ENCODE measurements at regions not wholly inside any gene's neighbourhood (a gene's known extent, or its start where the extent isn't known, plus 50 kb on each side); places are given as distances from the start of the nearest gene placed in this dataset.
"Not testable (repeated sequence)": the region's sequence is repeated elsewhere in the genome, so short reads cannot be mapped to it uniquely, and the experiment has no call there.

DNA sequence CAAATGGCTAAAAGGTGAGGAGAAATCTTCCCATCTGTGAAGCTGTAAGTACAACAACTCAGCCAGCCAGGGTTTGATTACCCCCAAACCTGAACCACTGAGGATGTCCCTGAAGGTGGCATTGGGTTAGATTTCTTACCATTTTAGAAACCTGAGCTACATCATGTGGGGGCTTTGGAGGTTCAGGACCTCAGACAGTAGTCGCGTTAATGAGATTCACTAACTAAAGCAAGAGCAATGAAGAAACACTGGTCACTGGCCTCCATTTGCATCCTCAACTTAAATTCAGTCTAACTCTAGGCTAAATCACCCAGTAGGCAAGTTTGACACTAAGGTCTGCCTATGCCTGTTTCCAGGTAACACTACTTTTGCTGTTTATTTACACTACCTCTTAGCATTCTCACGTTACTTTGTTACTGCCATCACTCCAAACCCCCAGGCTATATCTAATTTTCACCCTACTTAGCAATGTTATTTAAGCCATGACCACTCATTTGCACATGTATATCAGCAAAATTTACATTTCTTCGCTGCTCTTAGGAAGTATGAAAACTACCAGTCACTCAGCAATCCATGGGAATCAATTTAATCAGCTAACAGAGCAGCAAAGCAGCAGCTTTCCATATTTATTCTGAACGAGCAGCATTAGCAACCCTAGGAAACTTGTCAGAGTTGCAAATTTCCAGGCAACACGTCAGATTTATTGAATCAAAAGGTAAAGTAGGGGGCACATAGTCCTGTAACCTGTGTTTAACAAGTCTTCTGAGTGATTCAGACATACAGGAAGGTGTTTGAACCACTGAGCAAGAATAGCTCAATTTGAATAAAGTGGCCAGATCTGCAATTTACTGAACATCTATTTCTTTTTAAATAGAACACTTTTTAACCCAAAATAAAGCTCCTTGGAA lies 788.4 kb upstream of the SORCS1 start:
- DNase-seq (ENCODE audit: low spot score): no peak
- no peak for FAIRE-seq

DNA sequence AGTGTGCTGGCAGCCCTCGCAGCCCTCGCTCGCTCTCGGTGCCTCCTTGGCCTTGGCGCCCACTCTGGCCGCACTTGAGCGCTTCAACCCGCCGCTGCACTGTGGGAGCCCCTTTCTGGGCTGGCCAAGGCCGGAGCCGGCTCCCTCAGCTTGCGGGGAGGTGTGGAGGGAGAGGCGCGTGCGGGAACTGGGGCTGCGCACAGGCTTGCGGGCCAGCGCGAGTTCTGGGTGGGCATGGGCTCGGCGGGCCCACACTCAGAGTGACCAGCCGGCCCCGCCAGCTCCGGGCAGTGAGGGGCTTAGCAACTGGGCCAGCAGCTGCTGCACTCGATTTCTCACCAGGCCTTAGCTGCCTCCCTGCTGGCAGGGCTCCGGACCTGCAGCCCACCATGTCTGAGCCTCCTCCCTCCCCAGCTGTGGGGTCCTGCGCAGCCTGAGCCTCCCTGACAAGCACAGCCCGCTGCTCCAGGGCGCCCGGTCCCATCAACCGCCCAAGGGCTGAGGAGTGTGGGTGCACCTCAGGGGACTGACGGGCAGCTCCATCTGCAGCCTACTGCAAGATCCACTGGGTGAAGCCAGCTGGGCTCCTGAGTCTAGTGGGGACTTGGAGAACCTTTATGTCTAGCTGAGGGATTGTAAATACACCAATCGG lies 786.0 kb upstream of the SORCS1 start:
- not testable (repeated sequence) for DNase-seq (ENCODE audit: low spot score); FAIRE-seq

DNA sequence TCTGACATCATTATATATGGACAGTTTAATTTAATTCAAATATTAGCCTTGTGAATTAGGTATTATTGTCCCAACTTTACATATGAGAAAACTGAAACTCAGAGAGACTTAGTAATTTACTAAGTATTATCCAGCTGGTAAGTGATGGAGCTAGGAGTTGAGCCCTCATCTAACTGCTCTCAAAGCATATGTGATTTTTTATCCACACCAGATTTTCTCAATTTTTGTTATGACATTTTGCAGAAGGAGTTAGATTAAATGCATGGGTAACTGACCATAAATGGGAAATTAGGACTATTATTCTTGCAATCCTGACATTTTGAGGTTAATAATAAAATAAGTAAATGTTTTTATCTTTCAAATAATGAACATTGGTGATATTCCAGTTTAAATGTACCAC lies 778.3 kb upstream of the SORCS1 start:
- DNase-seq (ENCODE audit: low spot score) (no peak), FAIRE-seq (no peak)

DNA sequence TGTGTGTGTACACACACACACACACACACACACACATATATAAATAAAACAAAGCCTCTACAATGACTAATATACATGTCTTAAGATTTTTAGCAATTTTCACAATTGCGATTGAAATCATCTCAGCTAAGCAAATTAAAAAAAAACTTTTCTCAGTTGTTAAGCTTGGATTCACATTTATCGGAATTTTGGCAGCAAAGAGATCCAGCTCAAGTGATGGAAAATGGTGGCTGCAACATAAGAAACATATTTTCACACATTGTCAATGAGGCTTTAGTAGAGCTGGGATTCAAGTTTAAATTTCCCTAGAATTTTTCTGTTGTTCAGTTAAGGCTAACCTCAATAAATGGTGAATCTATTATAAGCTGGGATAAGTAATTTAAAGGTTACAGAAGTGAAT lies 768.6 kb upstream of the SORCS1 start:
- FAIRE-seq: no peak
- no peak for DNase-seq (ENCODE audit: low spot score)

DNA sequence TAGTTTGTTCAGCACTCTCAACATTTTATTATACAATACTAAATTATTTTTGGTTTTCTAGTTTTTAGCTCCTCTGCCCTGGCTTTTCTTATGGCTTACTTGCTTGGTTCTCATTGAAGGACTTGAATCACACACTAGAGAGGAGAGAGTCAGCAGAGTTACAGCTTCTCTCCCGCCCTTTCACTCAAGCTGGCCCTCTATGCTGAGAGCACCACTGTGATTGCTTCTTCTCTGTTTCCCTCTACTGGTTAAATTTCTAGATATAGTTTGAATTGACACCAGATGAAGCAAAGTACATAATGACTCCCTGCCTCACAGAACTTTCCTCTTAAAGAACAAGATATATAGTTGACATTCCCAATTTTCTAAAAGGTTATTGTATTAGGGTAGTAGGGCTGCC lies 767.3 kb upstream of the SORCS1 start:
- no peak for FAIRE-seq
- no peak for DNase-seq (ENCODE audit: low spot score)

DNA sequence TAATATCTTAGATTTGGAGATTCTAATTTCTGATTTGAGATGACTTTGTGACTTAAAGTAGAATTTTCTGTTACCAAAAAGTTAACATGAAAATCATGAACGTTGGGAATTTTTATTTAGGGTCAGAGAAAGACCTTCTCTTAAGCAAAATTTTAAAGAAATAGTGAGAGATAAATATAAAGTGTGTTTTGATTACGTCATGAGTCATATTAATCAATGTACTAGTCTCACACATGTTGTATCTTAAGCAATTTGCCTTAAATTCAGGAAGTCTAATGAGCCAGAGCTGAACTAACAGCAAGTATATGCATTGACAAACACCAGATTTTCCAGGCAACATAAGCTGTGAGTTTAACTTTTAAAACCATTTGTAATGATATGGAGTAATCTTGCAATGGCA lies 765.5 kb upstream of the SORCS1 start:
- no peak for DNase-seq (ENCODE audit: low spot score)
- FAIRE-seq: no peak

DNA sequence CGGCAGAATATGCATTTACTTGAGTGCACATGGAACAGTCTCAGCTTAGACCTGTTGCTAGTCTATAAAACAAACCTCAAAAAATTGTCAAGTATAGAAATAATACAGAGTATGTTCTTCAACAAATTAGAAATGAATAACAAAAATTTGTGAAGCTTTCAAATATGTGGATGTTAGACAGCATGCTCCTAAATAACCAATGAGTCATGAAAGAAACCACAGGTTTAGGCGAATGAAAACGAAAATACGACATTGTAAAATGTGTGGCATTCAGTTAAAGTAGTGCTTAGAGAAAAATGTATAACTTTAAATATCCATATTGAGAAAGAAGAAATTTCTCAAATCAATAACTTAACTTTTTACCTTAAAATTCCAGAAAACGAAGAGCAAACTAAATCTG lies 760.0 kb upstream of the SORCS1 start:
- FAIRE-seq: no peak
- DNase-seq (ENCODE audit: low spot score): no peak

DNA sequence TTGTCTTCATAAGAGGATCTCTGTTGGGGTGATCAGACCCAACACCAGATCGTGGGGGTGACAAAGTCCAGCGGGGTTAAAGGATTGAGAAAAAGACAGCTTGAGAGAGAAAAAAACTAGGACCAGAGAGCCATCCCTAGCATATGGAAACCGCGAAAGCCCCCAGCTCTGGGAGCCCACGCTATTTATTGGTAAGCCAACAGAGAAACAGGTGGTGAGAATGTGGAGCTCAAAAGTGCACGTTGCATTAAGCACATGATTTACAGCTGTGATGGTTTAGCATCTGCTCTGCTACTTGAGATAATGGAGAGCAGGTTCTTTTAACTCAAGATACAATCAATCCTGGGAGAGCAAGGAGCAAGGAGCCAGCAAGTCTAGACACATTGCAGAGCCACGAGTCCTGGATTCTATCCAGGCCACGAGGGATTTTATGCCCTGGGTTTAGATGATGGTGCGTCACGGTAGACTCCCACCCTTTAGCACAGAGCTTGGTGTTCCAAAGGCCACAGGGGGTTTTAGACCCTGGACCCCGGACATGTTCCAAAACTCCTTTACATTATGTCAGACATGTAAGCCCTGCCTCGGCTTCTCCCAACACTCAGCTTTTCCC lies 755.2 kb upstream of the SORCS1 start:
- FAIRE-seq (no peak), DNase-seq (ENCODE audit: low spot score) (no peak)

DNA sequence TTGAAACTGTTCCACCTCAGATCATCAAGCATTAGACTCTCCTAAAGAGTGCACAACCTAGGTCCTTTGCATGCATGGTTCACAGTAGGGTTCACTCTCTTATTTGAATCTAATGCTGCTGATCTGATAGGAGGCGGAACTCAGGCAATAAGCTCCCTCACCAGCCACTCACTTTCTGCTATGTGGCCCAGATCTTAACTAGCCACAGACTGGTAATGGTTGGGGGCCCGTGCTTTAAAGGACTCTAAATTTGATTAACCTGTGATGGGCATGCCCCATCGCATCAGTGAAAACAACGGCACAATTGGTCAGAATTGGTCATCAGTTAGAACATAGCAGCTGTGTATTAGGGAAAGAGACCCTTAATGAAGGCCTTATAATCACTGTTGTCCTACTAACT lies 753.7 kb upstream of the SORCS1 start:
- no peak for FAIRE-seq

DNA sequence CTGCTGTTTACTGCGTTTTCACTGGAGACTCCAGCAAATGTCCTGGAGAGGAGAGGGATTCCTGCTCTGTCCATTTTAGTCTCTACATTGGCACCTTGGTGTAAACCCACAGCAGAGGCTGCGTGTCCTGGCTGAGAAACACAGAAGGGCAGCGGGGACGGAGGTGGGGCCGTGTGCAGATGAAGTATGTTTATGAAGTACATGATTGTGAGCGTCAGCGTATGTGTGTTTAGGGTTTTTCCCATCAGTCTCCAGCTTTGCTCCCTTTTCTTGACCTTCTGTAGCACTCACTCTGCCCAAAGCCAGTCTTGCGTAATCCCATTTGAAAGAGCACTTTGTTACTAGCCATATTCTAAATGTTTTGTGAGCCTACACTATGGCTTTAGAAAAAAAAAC lies 750.7 kb upstream of the SORCS1 start:
- no peak for FAIRE-seq

More for the DNA sequence above, 753.7 kb upstream of the SORCS1 start:
- no peak for DNase-seq (ENCODE audit: low spot score)

DNA sequence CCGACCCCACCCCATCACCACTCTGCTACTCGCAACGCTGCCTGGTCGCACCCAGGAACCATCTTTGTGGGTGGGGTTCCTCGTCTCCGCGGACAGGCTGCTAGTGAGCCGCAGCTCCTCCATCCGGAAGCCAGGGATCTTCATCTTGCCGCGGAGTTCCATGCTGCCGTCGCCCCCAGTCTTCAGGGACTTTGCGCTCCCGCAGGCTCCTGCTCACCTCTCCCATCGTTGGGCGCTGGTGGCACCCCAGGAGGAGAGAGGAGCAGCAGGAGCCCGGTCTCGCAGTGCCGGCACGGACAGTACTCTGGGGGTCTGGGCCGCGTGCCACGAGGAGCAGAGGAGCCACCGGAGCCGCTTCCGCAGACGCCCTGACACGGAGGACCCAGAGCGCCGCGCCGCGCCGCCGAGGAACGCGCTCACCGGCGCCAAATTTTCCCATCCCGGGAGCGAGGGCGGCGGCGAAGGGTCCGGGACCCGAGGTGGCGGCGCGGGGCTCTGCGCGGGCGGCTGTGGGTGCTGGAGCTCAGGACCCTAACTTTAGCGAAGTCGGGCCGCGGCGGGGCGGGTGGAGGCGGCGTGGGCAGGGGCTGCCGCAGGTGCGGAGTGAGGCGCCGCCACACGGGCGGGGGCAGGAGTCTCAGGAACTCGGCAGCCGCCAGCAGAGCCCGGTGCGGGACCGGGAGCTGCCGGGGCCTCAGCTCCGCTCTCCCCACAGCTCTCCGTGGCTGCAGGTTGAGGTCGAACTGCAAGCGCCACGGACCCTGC lies 750.1 kb upstream of the SORCS1 start:
- DNase-seq (ENCODE audit: low spot score) (no peak), FAIRE-seq (no peak)

More for the DNA sequence above, 750.7 kb upstream of the SORCS1 start:
- no peak for DNase-seq (ENCODE audit: low spot score)

DNA sequence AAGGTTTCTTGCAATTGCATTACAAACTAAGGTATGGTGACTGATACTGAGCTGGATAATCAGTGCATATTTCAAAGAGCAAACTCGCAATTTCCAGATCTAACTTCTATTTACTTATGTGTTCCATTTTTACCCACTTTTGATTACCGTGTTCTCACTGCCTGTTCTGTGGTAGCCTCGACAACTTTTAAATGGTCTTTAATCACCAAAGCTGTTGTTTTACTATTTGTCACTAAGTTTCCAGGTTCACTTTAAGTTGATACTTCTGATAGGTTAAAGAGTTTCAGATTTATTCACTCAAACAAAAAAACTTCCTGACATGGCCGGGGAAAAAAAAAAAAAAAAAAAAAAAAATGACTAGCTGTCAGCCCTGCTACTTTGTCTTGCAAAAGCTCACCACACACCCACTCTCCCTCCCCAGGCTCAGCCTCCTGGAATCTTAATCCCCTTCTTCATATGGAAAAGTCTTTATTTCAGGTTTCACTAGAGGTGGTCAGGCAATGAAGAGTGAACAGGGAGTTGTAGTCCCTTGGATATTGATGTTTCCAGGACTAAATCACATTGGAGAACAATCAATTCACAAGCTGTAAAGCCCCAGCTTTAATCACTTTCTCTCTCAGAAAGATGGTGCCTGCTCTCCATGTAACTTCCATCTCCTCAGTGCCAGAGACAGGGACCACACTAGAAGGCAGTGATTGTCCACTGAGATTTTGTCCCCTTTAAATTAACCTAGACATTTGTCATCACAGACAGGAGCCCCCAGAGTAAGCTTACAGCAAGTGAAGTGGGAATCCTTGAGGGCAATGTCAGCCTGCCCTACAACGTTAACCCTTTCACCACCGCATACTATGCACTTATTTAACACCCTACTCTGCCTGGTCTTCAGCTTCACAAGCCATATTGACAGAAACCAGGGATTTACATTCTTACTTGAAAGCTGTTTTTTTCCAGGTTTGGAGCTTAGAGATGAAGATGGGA lies 749.1 kb upstream of the SORCS1 start:
- FAIRE-seq: no peak
- DNase-seq (ENCODE audit: low spot score): no peak

DNA sequence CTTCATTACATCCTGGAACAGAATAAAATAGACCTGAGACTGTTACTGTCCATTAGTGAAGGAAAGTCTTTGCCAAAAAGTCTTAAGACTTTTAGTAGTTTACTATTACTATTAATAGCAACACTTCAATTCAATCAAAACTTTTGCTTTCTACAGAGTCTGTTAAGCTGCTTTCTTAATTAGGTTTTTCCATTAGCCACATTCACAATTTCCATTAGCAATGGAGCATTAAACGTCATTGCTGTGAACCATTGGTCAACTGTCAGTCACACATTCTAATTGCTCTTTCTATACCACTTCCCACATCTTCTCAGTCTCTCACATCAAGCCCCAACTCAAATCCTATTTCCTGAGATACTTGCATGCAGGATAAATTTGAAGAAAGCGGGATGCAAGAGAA lies 736.6 kb upstream of the SORCS1 start:
- no peak for DNase-seq (ENCODE audit: low spot score)
- FAIRE-seq: no peak

DNA sequence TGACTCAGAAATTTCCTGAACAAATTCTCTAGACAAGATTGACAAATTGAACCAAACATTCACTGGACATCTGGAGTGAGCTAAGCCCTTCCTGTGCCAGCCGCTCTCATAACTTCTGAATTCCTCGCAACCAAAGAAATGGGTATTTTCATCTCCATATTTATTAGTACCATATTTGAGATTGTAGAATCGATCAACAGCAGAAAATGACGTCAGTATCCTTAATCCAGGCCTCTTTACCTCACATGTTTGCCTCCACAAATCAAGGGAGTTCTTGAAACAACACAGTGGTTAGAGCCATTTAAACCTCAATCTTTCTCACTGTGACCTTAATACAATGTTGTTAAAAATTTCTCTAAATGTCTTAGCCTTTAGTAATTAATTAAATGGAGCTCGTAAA lies 735.6 kb upstream of the SORCS1 start:
- no peak for DNase-seq (ENCODE audit: low spot score)
- FAIRE-seq: no peak

DNA sequence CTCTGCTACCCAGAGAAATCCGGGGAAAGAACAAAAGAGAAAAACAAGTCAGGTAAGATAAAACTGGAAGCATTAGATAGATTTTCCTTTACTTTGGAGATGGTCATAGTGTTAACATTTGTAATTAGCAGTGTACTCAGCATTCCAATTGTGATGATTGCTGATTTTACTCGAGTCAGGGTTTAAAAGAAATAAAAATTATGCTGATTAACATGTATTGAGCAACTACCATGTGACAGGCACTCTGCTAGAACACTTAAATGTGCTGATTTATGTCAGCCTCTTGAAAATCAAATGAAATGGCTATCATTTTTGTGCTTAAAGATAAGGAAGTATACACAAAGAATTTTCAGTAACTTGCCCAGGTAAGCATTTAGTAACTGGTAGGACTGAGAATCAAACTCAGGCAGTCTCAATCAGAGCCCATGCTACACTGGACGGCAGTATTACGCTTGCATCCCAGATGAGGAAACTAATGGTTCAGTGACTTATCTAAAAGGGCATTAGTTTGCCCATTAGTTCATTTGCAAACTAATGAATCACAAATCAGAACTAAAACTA lies 735.1 kb upstream of the SORCS1 start:
- no peak for DNase-seq (ENCODE audit: low spot score)
- no peak for FAIRE-seq

DNA sequence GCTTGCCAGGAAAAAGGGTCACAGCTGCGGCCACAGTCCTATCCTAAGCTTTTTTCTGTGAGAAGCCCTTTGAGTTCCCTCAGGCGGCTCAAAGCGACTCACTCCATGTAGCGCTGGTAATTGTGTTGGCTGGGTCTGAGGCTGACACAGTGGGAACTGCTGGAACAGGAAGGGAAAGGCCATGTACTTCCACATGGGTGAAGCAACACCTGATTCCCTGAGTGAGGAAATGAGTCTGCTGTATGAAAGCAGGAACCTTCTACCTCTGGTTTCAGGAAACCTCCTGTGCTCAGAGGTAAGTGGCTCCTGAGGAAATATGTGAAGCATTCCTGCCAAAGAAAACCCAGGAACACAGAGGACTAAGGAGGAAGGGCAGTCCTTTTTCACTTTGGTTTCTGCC lies 734.6 kb upstream of the SORCS1 start:
- FAIRE-seq (no peak), DNase-seq (ENCODE audit: low spot score) (no peak)

DNA sequence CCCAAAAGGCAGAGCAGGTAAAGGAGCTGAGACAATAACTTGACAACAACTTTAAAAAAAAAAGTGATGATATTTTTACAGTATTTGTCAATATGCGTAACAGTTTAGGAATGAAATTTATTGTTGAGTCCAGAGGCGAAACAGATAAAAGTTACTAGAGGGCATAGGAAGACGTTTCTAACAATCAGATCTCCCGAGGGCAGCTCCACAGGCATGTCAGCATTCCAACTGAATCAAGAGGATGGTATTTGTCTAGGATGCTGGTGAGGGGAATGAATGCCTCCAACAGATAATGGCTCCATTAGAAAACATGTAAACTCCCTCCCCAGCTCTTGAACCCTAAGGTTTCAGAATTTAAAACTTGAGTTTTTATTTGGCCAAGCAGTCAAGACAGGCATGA lies 733.9 kb upstream of the SORCS1 start:
- no peak for DNase-seq (ENCODE audit: low spot score)
- FAIRE-seq: no peak

DNA sequence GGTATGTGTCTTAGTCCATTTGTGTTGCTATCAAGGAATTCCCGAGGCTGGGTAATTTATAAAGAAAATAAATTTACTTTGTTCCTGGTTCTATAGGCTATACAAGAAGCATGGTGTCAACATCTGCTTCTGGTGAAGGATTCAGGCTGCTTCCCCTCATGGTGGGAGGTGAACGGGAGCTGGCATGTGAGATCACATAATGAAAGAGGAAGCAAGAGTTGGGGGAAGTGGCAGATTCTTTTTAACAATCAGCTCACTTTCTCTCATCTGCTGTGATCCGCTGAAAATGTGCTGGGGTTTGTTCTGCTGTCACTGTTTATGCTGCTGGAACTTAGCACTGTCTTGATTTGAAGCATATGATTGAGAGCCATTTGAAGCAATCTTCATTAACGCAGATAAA lies 730.0 kb upstream of the SORCS1 start:
- no peak for DNase-seq (ENCODE audit: low spot score)
- FAIRE-seq: no peak

DNA sequence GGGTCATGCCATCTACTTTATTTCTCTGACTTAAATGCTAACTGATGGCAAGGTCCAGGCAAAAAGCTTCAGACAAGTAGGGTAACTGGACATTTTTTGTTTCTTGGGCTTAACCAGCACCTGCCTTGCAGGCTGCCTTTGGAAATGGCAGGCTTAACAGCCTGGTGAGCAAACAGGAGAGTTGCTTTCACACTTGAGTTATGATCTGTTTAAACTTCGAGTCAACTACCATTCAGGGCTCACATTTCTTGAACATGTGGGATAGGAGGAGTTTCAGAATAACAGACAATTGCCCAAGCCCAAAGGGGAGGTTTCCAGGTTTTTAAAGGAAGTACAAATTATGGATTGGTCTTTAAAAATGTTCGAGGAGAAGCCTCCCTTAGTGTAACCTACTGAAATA lies 724.6 kb upstream of the SORCS1 start:
- FAIRE-seq: no peak

DNA sequence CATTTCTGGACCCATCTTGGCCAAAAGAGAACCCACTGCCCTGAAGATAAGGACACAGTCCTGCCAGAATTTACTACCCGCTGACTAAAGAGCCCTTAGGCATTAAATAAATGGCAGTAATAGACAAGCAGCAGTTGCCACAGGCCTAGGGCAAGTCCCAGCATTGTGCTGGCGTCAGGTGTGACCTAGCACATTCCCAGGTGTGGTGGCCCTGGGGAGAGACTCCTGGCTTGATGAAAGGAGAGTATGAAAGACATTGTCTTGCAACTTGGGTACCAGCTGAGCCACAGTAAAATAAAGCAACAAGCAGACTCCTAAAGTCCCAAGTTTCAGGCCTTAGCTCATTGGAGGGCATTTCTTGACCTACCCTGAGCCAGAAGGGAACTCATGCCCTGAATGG lies 715.7 kb upstream of the SORCS1 start:
- DNase-seq (ENCODE audit: low spot score) (no peak), FAIRE-seq (no peak)

More for the DNA sequence above, 724.6 kb upstream of the SORCS1 start:
- no peak for DNase-seq (ENCODE audit: low spot score)
